Hematopoietic multipotent progenitor cell treated with erythropoietin and hydrocortisone succinate and interleukin-3 and kit ligand, for 17 days (in vitro differentiated cells): ENCODE measurements at regions not wholly inside any gene's neighbourhood (a gene's known extent, or its start where the extent isn't known, plus 50 kb on each side); places are given as distances from the start of the nearest gene placed in this dataset.
"Not testable (repeated sequence)": the region's sequence is repeated elsewhere in the genome, so short reads cannot be mapped to it uniquely, and the experiment has no call there.

Experiments
- DNase-seq: peaks from one replicate; pipeline ENCODE4 v3.0.0-alpha.2; 2015; ENCODE audit warnings: low spot score

DNA sequence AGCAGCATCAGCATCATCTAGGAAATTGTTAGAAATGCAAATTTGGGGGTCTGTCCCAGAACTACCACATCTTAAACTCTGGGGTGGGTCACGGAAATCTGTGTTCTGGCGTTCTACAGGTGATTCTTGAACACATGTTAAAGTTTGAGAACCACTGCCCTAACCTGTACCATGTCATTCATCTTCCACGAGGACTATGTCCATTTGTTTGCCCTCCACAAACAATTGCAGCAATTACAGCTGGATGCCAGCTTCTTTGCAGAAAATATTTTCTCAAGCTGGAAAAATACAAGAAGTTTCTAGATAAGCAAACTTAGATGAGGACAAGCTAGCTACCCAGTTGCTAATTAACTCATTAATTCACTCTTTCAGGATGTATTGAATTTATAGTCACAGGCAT, 54.1 kb downstream of the MAFB start:
- DNase-seq: no peak

DNA sequence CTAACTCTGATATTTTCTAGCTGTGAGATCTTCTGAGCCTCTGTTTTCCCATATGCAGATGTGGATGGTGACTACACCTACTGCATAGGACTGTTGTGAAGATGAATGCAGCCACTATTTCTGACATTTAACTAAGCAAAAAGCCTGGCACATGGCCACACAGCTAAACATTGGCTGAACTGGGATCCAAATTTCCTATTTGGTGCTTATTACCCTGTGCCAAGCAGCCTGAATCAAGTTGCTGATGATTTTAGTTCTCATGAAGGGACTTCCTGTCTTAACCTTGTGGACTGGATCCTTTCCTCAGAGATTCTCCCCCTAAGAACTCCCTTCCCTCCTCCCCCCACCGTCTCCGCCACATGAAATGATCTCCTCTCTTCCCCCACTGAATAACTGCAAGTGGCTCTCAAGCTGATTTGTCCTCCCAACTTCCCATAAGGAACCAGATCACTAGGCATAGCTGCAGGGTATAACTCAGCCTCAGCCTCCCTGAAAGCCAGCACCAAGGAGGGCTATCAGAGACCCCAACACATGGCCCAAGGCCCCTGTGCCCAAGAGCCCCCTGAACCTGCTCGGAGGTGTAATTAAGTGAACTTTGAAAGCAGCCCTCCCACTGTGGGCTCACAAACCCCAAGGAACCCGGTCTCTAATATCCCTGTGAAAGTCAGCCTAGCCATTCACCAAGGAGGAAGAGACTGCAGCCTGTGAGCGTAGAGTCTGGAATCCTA, 55.7 kb downstream of the MAFB start:
- no peak for DNase-seq

DNA sequence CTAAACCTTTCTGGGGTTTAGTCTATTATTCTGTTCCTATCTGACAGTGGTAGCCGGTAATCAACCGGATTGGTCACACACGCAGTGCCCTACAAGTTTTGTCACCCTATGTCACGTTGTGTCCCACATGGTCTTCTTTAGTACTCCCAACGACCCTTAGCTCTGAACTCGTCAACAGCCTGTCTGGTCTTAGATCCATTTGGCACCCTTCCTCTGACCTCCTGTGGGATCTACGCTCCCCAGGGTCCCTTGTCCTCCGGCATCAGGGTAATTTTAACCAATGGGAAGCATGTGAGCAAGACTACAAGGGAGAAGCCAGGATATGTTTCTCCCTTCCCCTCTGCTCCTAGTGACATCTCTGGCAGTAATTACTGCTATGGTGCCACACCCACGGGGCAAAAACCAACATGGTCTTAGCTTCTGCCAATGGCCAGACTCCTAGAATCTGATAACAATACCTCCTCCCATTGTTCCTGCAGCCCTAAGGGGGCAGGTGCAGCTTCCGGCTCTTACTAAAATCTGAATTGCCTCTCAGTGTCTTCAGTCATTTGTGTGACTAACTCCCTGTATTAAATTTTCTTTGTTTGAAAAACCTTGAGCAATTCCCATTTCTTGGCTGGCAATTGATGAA, 56.6 kb downstream of the MAFB start:
- DNase-seq: no peak

DNA sequence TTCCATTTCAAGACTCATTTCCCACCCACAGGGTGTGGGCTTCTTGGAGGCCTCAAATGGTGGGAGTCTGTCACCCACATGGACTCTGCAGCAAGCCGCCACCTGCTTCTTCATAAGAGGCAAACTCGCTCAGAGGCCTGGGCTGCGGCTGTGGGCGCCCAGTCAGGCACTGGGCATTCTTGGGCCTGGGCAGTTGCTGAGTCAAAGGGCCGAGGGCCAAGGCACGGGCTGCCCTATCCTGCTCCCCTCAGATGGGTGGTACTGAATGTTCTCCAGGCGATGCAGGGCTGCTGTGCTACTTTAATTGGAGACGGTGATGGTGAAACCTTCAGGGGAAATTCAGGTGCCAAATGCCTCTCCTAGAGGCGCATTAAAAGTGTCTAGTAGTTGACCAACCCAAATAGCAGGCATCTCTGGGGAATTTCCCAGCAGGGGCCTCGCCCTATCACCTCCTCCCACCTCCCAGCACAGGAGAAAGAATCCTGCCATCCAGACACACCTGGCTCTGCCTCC, 57.9 kb downstream of the MAFB start:
- DNase-seq: no peak

- DNase-seq: no peak
Observed at GRCh38 chr20:40630713-40631112, 58.3 kb downstream of the MAFB start.

- DNase-seq: no peak
Observed at GRCh38 chr20:40630099-40630498, 58.9 kb downstream of the MAFB start.

- no peak for DNase-seq
Observed at GRCh38 chr20:40628877-40629276, 60.2 kb downstream of the MAFB start.

GRCh38 chr20:40619053-40619452, 70.0 kb downstream of the MAFB start:
- DNase-seq: not testable (repeated sequence)

DNA sequence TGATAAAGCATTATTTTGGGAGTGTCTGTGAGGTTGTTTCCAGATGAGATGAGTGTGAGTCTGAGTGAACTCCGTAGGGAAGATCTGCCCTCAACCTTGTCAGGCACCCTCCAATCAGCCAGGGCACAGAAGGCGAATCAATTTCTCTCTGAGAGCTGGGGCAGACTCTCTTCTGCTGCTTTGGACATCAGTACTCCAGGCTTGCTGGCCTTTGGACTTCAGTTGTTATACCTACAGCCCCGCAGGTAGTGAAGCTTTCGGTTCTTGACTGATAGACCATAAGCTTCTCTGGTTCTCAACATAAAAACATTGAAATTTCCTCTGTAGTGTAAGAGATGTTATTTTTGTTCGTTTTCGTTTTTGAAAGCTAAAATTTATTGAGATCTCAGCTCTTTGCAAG, 71.4 kb downstream of the MAFB start:
- no peak for DNase-seq

DNA sequence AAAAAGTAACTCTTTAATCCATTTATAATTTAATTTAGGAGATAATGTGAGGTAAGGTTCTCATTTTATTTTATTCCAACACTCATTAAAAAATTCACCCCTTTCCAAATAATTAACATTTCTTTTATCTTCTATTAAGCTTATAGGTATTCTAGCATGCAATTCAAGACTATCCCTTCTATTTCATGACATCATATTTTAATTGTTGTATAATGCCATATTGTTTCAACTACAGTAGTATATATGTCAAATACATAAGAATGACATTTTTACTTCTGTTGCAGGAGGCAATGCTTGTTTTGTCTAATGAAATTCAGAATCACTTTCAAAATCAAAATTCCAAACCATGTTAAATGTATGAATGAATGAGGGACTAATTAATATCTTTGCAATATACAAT, 76.2 kb downstream of the MAFB start:
- no peak for DNase-seq

DNA sequence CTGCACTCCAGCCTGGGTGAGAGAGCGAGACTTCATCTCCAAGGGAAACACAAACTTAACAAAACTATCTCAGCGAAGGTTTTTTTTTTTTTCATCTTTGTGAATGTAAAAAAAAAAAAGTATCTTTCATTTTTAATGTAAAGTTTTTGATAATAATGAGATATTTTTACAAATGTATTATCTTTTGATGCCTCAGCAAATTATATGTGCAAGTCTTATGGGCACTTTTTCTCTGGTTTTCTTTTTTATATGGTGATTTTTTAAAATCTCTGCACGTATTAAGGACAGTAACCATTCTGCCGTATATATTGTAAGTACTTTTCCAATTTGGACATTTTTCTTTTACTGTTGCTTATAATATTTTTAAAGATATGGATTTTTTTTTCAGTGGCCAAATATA, 76.8 kb downstream of the MAFB start:
- no peak for DNase-seq

GRCh38 chr20:40610730-40611129, 78.3 kb downstream of the MAFB start:
- no peak for DNase-seq

DNA sequence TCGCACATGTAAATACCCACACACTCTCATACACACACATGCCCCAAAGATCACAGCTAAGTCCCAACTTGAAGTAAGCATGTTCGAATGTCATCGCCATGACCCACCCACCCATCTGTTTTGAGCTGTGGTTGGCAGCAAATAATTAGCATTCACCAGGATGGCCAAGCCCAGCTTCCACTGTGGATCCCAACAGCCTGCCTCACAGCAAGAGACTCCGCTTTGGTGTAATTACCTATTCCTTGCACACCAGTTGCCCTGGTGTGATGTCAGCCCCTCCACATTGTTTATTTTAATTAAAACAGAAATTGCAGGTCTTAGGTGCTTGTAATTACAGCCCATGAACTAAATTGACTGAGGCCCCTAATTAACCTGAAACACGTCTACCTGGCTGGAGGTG, 81.1 kb downstream of the MAFB start:
- no peak for DNase-seq

- DNase-seq: no peak
Observed at GRCh38 chr20:40606660-40607059, 82.4 kb downstream of the MAFB start.

DNA sequence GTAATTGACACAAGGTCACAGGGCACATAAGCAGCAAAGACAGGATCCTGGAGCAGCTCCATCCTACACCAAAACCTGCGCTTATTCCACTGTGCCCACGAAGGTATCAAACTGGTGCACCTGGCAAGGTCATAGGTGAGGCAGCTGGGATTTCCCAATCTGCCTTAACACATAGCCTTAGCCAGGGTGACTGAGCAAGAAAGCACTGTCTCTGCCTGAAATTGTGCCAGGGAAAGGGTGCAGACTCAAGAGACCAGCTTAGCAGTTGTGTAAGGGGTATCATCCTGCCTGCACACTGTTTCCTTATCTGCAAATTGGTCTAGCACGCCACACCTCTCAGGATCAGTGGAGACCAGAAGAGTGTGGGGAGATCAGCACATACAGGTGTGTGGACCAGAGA, 82.8 kb downstream of the MAFB start:
- DNase-seq: no peak

- no peak for DNase-seq
Observed at GRCh38 chr20:40604416-40604815, 84.6 kb downstream of the MAFB start.

GRCh38 chr20:40603057-40603651, 85.9 kb downstream of the MAFB start:
- DNase-seq: no peak

GRCh38 chr20:40602381-40602780, 86.7 kb downstream of the MAFB start:
- no peak for DNase-seq

DNA sequence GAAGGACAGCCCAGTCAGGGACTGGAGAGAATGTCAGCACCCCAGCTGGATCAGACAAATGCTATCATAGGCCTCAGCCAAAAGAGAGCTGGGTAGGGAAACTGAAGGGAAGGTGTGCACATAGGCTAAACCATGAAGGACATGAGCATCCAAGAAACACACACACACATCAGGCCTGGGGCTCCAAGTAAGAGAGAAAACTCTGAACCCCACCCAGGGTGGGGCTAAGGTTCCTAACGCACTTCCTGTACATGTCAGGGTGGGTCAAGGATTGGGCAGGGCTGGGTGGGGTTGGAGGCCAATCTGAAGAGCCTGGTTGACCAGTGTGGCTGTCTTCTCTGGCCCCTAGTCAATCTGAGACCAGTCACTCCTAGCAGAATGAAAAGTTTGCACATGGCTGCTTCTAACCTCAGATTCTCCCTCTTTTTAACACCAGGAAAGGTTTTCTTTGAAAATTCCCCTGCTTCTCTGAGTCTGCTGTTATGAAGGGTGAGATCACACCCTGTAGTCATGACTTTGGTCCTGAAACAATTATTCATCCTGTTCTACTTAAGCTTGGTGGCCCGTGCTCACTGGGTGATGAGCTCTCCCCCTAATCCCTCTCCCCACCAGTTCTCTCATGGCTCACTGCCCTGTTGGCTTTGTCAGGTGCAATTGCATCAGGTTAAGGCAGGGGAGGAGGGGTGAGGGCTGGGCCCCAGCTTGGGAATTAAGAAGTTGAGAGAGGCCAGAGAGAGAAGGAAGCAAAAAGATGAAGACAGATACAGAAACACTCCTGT, 88.4 kb downstream of the MAFB start:
- no peak for DNase-seq

DNA sequence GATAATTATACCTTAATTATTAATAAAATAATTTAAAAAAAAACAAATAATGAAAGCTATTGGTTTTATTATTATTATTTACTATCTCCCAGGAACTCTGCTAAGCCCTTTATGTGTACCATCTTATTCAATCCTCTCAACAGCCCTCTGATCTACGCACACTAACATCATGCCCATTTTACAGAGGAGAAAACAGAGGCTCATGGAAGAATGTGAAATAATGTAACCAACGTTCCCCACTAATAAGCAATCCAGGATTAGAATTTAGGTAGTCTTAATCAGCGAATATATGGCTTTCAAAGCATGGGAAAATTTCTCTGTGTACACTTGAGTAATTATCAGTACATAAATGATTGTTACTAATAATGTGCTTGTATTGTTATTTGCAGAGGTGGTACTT, 89.0 kb downstream of the MAFB start:
- DNase-seq: no peak

- DNase-seq: no peak
Observed at GRCh38 chr20:40592941-40593340, 96.1 kb downstream of the MAFB start.

GRCh38 chr20:40591536-40591935, 97.5 kb downstream of the MAFB start:
- no peak for DNase-seq

- no peak for DNase-seq
Observed at GRCh38 chr20:40591119-40591518, 97.9 kb downstream of the MAFB start.
